ENCODE measurements at regions not wholly inside any gene's neighbourhood (a gene's known extent, or its start where the extent isn't known, plus 50 kb on each side); places are given as distances from the start of the nearest gene placed in this dataset.

DNA sequence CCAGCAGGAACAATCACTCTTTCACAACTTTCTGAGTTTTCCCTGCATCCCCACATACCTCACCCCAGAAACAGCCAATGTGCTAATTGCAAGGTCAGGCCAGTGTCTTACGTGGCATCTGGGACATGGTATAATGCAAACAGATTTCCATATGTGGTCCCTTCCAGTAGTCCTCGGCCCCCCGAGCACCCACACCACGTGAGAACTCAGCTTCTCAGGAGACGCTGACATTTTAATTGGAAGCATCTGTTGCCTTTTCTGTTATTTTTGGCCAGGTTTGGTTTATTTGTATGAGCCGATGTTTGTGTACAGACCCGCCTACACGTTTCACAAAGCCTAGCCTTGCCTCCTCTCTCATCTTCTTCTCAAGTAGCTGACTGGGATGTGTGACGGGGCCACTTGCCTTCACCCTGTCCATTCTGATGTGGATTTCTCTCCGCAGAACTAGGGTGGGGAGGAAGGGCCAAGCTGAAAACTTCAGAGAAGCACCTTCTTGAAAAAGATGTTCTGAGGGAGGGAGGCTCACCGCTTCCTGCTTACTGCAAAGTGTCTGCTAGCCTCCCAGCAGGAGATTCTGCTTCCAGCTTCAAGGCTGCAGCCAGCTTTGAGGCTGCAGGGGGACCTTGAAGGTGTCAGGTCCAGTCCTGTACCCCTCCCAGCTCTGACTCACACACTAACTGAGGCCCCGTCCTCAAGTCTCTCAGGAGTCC is 109.6 kb upstream of the SLC14A2 start:
- no peaks in the 10 kb centered on the region for H3K4me1 ChIP-seq (ENCODE audit: insufficient read depth)
- H3K4me3 ChIP-seq = no peak overlapping the region
- H3K36me3 ChIP-seq (ENCODE audit: insufficient read depth) = no peaks in the 10 kb centered on the region
- TF ChIP-seq, protein P1, sequence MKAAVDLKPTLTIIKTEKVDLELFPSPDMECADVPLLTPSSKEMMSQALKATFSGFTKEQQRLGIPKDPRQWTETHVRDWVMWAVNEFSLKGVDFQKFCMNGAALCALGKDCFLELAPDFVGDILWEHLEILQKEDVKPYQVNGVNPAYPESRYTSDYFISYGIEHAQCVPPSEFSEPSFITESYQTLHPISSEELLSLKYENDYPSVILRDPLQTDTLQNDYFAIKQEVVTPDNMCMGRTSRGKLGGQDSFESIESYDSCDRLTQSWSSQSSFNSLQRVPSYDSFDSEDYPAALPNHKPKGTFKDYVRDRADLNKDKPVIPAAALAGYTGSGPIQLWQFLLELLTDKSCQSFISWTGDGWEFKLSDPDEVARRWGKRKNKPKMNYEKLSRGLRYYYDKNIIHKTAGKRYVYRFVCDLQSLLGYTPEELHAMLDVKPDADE (IDR thresholded peaks at IDR 0.05) = no peak
- no peak for TF ChIP-seq ZNF331 (CRISPR knock-in tag; IDR thresholded peaks at IDR 0.05; ENCODE audit: low read depth)
- TF ChIP-seq NANOG (IDR thresholded peaks at IDR 0.05; ENCODE audit: borderline replicate concordance) = no peak
- no peak for TF ChIP-seq EZH2 (IDR thresholded peaks at IDR 0.05; ENCODE audit: low read depth, unreplicated experiment)
- TF ChIP-seq, protein P2, sequence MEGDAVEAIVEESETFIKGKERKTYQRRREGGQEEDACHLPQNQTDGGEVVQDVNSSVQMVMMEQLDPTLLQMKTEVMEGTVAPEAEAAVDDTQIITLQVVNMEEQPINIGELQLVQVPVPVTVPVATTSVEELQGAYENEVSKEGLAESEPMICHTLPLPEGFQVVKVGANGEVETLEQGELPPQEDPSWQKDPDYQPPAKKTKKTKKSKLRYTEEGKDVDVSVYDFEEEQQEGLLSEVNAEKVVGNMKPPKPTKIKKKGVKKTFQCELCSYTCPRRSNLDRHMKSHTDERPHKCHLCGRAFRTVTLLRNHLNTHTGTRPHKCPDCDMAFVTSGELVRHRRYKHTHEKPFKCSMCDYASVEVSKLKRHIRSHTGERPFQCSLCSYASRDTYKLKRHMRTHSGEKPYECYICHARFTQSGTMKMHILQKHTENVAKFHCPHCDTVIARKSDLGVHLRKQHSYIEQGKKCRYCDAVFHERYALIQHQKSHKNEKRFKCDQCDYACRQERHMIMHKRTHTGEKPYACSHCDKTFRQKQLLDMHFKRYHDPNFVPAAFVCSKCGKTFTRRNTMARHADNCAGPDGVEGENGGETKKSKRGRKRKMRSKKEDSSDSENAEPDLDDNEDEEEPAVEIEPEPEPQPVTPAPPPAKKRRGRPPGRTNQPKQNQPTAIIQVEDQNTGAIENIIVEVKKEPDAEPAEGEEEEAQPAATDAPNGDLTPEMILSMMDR (conservative IDR thresholded peaks at IDR 0.05; ENCODE audit: low read depth in 2 of 2) = no peak
- no peak for TF ChIP-seq CREB1 (CRISPR knock-in tag; IDR thresholded peaks at IDR 0.05; ENCODE audit: low read depth)
- TF ChIP-seq JUNB (IDR thresholded peaks at IDR 0.05; ENCODE audit: unreplicated experiment) = no peak
- no peak for TF ChIP-seq STAT1 (IDR thresholded peaks at IDR 0.05; ENCODE audit: unreplicated experiment)
- TF ChIP-seq, protein P3, sequence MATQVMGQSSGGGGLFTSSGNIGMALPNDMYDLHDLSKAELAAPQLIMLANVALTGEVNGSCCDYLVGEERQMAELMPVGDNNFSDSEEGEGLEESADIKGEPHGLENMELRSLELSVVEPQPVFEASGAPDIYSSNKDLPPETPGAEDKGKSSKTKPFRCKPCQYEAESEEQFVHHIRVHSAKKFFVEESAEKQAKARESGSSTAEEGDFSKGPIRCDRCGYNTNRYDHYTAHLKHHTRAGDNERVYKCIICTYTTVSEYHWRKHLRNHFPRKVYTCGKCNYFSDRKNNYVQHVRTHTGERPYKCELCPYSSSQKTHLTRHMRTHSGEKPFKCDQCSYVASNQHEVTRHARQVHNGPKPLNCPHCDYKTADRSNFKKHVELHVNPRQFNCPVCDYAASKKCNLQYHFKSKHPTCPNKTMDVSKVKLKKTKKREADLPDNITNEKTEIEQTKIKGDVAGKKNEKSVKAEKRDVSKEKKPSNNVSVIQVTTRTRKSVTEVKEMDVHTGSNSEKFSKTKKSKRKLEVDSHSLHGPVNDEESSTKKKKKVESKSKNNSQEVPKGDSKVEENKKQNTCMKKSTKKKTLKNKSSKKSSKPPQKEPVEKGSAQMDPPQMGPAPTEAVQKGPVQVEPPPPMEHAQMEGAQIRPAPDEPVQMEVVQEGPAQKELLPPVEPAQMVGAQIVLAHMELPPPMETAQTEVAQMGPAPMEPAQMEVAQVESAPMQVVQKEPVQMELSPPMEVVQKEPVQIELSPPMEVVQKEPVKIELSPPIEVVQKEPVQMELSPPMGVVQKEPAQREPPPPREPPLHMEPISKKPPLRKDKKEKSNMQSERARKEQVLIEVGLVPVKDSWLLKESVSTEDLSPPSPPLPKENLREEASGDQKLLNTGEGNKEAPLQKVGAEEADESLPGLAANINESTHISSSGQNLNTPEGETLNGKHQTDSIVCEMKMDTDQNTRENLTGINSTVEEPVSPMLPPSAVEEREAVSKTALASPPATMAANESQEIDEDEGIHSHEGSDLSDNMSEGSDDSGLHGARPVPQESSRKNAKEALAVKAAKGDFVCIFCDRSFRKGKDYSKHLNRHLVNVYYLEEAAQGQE (IDR thresholded peaks at IDR 0.05; ENCODE audit: unreplicated experiment) = no peak
- no peak for TF ChIP-seq EZH2phosphoT487 (IDR thresholded peaks at IDR 0.05; ENCODE audit: unreplicated experiment)
- no peak for TF ChIP-seq POLR2AphosphoS5 (IDR thresholded peaks at IDR 0.05; ENCODE audit: low read depth)
- no peak for TF ChIP-seq ZNF114 (CRISPR knock-in tag; IDR thresholded peaks at IDR 0.05)
- TF ChIP-seq, protein P4, sequence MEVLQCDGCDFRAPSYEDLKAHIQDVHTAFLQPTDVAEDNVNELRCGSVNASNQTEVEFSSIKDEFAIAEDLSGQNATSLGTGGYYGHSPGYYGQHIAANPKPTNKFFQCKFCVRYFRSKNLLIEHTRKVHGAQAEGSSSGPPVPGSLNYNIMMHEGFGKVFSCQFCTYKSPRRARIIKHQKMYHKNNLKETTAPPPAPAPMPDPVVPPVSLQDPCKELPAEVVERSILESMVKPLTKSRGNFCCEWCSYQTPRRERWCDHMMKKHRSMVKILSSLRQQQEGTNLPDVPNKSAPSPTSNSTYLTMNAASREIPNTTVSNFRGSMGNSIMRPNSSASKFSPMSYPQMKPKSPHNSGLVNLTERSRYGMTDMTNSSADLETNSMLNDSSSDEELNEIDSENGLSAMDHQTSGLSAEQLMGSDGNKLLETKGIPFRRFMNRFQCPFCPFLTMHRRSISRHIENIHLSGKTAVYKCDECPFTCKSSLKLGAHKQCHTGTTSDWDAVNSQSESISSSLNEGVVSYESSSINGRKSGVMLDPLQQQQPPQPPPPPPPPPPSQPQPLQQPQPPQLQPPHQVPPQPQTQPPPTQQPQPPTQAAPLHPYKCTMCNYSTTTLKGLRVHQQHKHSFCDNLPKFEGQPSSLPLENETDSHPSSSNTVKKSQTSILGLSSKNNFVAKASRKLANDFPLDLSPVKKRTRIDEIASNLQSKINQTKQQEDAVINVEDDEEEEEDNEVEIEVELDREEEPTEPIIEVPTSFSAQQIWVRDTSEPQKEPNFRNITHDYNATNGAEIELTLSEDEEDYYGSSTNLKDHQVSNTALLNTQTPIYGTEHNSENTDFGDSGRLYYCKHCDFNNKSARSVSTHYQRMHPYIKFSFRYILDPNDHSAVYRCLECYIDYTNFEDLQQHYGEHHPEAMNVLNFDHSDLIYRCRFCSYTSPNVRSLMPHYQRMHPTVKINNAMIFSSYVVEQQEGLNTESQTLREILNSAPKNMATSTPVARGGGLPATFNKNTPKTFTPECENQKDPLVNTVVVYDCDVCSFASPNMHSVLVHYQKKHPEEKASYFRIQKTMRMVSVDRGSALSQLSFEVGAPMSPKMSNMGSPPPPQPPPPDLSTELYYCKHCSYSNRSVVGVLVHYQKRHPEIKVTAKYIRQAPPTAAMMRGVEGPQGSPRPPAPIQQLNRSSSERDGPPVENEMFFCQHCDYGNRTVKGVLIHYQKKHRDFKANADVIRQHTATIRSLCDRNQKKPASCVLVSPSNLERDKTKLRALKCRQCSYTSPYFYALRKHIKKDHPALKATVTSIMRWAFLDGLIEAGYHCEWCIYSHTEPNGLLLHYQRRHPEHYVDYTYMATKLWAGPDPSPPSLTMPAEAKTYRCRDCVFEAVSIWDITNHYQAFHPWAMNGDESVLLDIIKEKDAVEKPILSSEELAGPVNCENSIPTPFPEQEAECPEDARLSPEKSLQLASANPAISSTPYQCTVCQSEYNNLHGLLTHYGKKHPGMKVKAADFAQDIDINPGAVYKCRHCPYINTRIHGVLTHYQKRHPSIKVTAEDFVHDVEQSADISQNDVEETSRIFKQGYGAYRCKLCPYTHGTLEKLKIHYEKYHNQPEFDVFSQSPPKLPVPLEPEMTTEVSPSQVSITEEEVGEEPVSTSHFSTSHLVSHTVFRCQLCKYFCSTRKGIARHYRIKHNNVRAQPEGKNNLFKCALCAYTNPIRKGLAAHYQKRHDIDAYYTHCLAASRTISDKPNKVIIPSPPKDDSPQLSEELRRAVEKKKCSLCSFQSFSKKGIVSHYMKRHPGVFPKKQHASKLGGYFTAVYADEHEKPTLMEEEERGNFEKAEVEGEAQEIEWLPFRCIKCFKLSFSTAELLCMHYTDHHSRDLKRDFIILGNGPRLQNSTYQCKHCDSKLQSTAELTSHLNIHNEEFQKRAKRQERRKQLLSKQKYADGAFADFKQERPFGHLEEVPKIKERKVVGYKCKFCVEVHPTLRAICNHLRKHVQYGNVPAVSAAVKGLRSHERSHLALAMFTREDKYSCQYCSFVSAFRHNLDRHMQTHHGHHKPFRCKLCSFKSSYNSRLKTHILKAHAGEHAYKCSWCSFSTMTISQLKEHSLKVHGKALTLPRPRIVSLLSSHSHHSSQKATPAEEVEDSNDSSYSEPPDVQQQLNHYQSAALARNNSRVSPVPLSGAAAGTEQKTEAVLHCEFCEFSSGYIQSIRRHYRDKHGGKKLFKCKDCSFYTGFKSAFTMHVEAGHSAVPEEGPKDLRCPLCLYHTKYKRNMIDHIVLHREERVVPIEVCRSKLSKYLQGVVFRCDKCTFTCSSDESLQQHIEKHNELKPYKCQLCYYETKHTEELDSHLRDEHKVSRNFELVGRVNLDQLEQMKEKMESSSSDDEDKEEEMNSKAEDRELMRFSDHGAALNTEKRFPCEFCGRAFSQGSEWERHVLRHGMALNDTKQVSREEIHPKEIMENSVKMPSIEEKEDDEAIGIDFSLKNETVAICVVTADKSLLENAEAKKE (CRISPR knock-in tag; IDR thresholded peaks at IDR 0.05) = no peak
- no peaks in the 10 kb centered on the region for H3K27me3 ChIP-seq (ENCODE audit: insufficient read depth)
- H3K4me2 ChIP-seq = no peak overlapping the region
- Mint-ChIP-seq H3K27ac (no peak overlapping the region), H3K36me3 (ENCODE audit: low read depth) (peaks cover 3% of the 10 kb centered on the region; the same call in 1 of the 3 replicates), H3K4me3 (no peak overlapping the region), H3K4me1 (no peaks in the 10 kb centered on the region), H3K27me3 (ENCODE audit: insufficient read depth, low read depth, poor library complexity) (peaks cover 1% of the 10 kb centered on the region), H3K9me3 (peaks cover 12% of the 10 kb centered on the region; the same call in 2 of the 3 replicates)
- H2AFZ ChIP-seq = no peak overlapping the region
- H4K20me1 ChIP-seq (replicated peaks; ENCODE audit: insufficient read depth) = no peaks in the 10 kb centered on the region
- no peaks in the 10 kb centered on the region for H3K79me2 ChIP-seq (replicated peaks; ENCODE audit: insufficient read depth)
- H3K27ac ChIP-seq (ENCODE audit: low read depth) = no peak overlapping the region
- H3F3A ChIP-seq (replicated peaks; ENCODE audit: low read depth) = no peaks in the 10 kb centered on the region
- ATAC-seq (no peak), DNase-seq (ENCODE audit: low spot score) (no peak)
- H3K9me2 ChIP-seq (ENCODE audit: insufficient read depth) = peaks cover 19% of the 10 kb centered on the region
